Endothelial cell of umbilical vein (primary cell): ENCODE measurements at regions not wholly inside any gene's neighbourhood (a gene's known extent, or its start where the extent isn't known, plus 50 kb on each side); places are given as distances from the start of the nearest gene placed in this dataset.

ENCODE experiments used
- BruUV-seq: library from RNA; stranded (reverse); fragments of 400-500 nt; replicated peaks from 2 replicates; lab custom pipeline; 2021; lab: Mats Ljungman, UMichigan
- CTCF ChIA-PET: fragments of 300-600, 350-600 bp; sonication (Branson Sonifier 250); formaldehyde crosslinking; loops from one replicate; lab custom pipeline; 2021; ENCODE audit warnings: antibody characterized with exemption, inconsistent platforms; lab: Charles Lee
- POLR2A ChIA-PET: fragments of 300-600, 350-600 bp; sonication (Branson Sonifier 250); formaldehyde crosslinking; loops from one replicate; lab custom pipeline; 2021; ENCODE audit warnings: antibody characterized with exemption, inconsistent platforms; lab: Charles Lee
- DNase-seq: peaks from one replicate; pipeline ENCODE4 v3.0.0-alpha.2; 2011; ENCODE audit warnings: low read depth, low spot score
- FAIRE-seq: peaks from 2 replicates; lab custom pipeline; 2011; peaks lifted over from hg19 to GRCh38; lab: Jason Lieb, UNC
- H2AFZ ChIP-seq: 2 replicates; pipeline ENCODE4 v1.6.0; 2012; ENCODE audit warnings: low read depth, low read length, control low read depth, inconsistent platforms
- H3K27ac ChIP-seq: 2 replicates; pipeline ENCODE4 v1.5.1; 2011; ENCODE audit warnings: low read depth, mild to moderate bottlenecking, control low read depth, low read length, moderate library complexity; ENCODE audit not compliant: insufficient read depth
- H3K27me3 ChIP-seq, 2 experiments: 2 replicates each; pipeline versions ENCODE4 v1.6.0 to v1.6.1; 2011; ENCODE audit warnings: low read length in 2 of 2, mixed read lengths in 1 of 2; ENCODE audit not compliant: control insufficient read depth in 2 of 2, insufficient read depth in 2 of 2
- H3K36me3 ChIP-seq, 2 experiments: 2 replicates in 1 of 2; 3 replicates in 1 of 2; pipeline ENCODE4 v1.5.1; 2011; ENCODE audit warnings: low read length in 2 of 2, mild to moderate bottlenecking in 1 of 2, moderate library complexity in 1 of 2; ENCODE audit not compliant: control insufficient read depth in 2 of 2, insufficient read depth in 2 of 2; ENCODE audit errors: extremely low read depth in 1 of 2
- H3K4me1 ChIP-seq: 3 replicates; pipeline ENCODE4 v1.5.1; 2011; ENCODE audit warnings: mild to moderate bottlenecking, low read length; ENCODE audit not compliant: control insufficient read depth, insufficient read depth; ENCODE audit errors: extremely low read depth
- H3K4me2 ChIP-seq: 2 replicates; pipeline ENCODE4 v1.6.1; 2011; ENCODE audit warnings: low read length, control low read depth, mixed read lengths; ENCODE audit not compliant: insufficient read depth
- H3K4me3 ChIP-seq, 3 experiments: fragments of 200-600 bp in 1 of 3; sonication (generic), shearing (Covaris generic) in 1 of 3; replicated peaks in 1 of 3; 2 replicates each; pipeline ENCODE4 v1.5.1; 2011 to 2016; ENCODE audit warnings: control low read depth in 3 of 3, low read length in 3 of 3, mild to moderate bottlenecking in 2 of 3, inconsistent platforms in 1 of 3, low read depth in 1 of 3, moderate library complexity in 1 of 3; ENCODE audit not compliant: insufficient read depth in 1 of 3
- H3K79me2 ChIP-seq: 2 replicates; pipeline ENCODE4 v1.6.0; 2012; ENCODE audit warnings: low read length, inconsistent platforms; ENCODE audit not compliant: control insufficient read depth, insufficient read depth
- H3K9ac ChIP-seq: replicated peaks from 2 replicates; pipeline ENCODE3; 2011; ENCODE audit warnings: low read length, control low read depth; ENCODE audit not compliant: insufficient read depth; ENCODE audit errors: extremely low read depth
- H3K9me1 ChIP-seq: replicated peaks from 3 replicates; pipeline ENCODE4 v1.6.0; 2011; ENCODE audit warnings: mild to moderate bottlenecking, low read length; ENCODE audit not compliant: control insufficient read depth, insufficient read depth; ENCODE audit errors: extremely low read depth
- H3K9me3 ChIP-seq: replicated peaks from 2 replicates; pipeline ENCODE4 v1.5.1; 2012; ENCODE audit warnings: low read length, inconsistent platforms; ENCODE audit not compliant: control insufficient read depth, insufficient read depth
- H4K20me1 ChIP-seq: replicated peaks from 2 replicates; pipeline ENCODE3; 2011; ENCODE audit warnings: mild to moderate bottlenecking, low read length; ENCODE audit not compliant: control insufficient read depth, insufficient read depth; ENCODE audit errors: extremely low read depth
- EZH2 ChIP-seq: IDR thresholded peaks from 2 replicates; pipeline ENCODE4 v1.6.1; 2012; ENCODE audit warnings: borderline replicate concordance, low read depth, mild to moderate bottlenecking, moderate library complexity, low read length, inconsistent platforms; ENCODE audit not compliant: severe bottlenecking
- FOS ChIP-seq: IDR thresholded peaks from 2 replicates; pipeline ENCODE4 v1.6.1; 2011; ENCODE audit warnings: mild to moderate bottlenecking, low read length, moderate library complexity, borderline replicate concordance; ENCODE audit not compliant: insufficient read depth
- GATA2 ChIP-seq: IDR thresholded peaks from 2 replicates; pipeline ENCODE4 v1.7.0; 2011; ENCODE audit warnings: low read depth, mild to moderate bottlenecking, moderate library complexity, mixed read lengths, low read length; ENCODE audit not compliant: insufficient read length, insufficient read depth
- JUN ChIP-seq: IDR thresholded peaks from 2 replicates; pipeline ENCODE4 v1.6.1; 2011; ENCODE audit warnings: borderline replicate concordance, low read depth; ENCODE audit not compliant: insufficient read length, insufficient read depth
- MYC ChIP-seq: IDR thresholded peaks from one replicate; pipeline ENCODE4 v1.6.1; 2011; ENCODE audit warnings: mild to moderate bottlenecking, low read depth, low read length
- POLR2A ChIP-seq: IDR thresholded peaks from 2 replicates; pipeline ENCODE4 v1.6.1; 2012; ENCODE audit warnings: low read depth, mild to moderate bottlenecking, control low read depth, low read length
- POLR2AphosphoS5 ChIP-seq: IDR thresholded peaks from 2 replicates; pipeline ENCODE4 v1.6.1; 2012; ENCODE audit warnings: low read depth, mild to moderate bottlenecking, control low read depth, low read length, moderate library complexity; ENCODE audit not compliant: insufficient read depth
- dilution Hi-C: fragments of 300-500 bp; cut with MboI; formaldehyde crosslinking; loops from one replicate; pipeline ENCODE4 v1.15.0; 2019; ENCODE audit warnings: low sequenced_read_pairs; ENCODE audit not compliant: extremely low pct_ligation_motif_present
- intact Hi-C: fragments of 100-400 bp; cut with micrococcal nuclease; formaldehyde crosslinking; loops from one replicate; pipeline ENCODE4 v1.10.0; 2022
- TF ChIP-seq, protein P1 (sequence below): IDR thresholded peaks from 2 replicates; pipeline ENCODE4 v1.6.1; 2011; ENCODE audit not compliant: insufficient read depth, insufficient read length
- TF ChIP-seq, protein P2 (sequence below), 2 donors: IDR thresholded peaks; 1 replicate in 1 of 2; 2 replicates in 1 of 2; pipeline ENCODE4 v1.5.1; 2011; ENCODE audit warnings: low read length in 2 of 2, mild to moderate bottlenecking in 2 of 2, moderate library complexity in 2 of 2, control low read depth in 1 of 2, inconsistent platforms in 1 of 2, low read depth in 1 of 2; ENCODE audit not compliant: insufficient read depth in 1 of 2; ENCODE audit errors: extremely low read depth in 1 of 2

DNA sequence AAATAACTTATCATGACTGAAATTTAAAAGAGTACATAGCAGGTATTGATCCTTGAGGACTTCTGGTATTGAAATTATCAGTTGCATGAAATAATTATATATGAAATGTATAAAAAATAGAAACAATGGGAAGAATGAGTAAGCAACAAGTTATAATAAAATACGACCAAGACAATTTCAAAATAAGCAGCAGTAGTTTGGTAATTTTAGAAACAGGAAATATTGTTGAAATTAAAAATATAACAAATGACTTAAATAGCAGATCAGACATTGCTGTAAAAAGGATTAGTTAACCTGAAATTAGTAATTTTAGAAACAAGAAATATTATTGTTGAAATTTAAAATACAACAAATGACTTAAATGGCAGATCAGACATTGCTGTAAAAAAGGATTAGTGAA is 152.3 kb downstream of the BTC start:
- peaks cover 2% of the 10 kb centered on the region for H3K9me3 ChIP-seq
- TF ChIP-seq MYC = no peak
- TF ChIP-seq POLR2AphosphoS5 = no peak
- TF ChIP-seq EZH2 = no peak
- no peak for TF ChIP-seq GATA2
- no peak for TF ChIP-seq FOS
- TF ChIP-seq POLR2A = no peak
- TF ChIP-seq, protein P1, sequence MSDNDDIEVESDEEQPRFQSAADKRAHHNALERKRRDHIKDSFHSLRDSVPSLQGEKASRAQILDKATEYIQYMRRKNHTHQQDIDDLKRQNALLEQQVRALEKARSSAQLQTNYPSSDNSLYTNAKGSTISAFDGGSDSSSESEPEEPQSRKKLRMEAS = no peak
- TF ChIP-seq JUN = no peak
- TF ChIP-seq, protein P2, sequence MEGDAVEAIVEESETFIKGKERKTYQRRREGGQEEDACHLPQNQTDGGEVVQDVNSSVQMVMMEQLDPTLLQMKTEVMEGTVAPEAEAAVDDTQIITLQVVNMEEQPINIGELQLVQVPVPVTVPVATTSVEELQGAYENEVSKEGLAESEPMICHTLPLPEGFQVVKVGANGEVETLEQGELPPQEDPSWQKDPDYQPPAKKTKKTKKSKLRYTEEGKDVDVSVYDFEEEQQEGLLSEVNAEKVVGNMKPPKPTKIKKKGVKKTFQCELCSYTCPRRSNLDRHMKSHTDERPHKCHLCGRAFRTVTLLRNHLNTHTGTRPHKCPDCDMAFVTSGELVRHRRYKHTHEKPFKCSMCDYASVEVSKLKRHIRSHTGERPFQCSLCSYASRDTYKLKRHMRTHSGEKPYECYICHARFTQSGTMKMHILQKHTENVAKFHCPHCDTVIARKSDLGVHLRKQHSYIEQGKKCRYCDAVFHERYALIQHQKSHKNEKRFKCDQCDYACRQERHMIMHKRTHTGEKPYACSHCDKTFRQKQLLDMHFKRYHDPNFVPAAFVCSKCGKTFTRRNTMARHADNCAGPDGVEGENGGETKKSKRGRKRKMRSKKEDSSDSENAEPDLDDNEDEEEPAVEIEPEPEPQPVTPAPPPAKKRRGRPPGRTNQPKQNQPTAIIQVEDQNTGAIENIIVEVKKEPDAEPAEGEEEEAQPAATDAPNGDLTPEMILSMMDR (IDR thresholded peaks at IDR 0.05; ENCODE audit: extremely low read depth in 1 of 2, insufficient read depth in 1 of 2, low read depth in 1 of 2, low read length in 2 of 2) = no peak
- no peak overlapping the region for H3K27ac ChIP-seq
- CTCF ChIA-PET = interaction anchor here (2.6 kb wide), 1 partner anchor 18 kb away, joined by 16 read pairs; no protein-coding TSS in a partner anchor
- no peaks in the 10 kb centered on the region for H3K79me2 ChIP-seq
- POLR2A ChIA-PET = no interaction called here
- BruUV-seq = no TSS peak
- dilution Hi-C loops = no loop called here
- peaks cover 20% of the 10 kb centered on the region for H3K4me1 ChIP-seq
- no peaks in the 10 kb centered on the region for H3K27me3 ChIP-seq
- H3K9ac ChIP-seq = no peak overlapping the region
- H3K36me3 ChIP-seq = no peaks in the 10 kb centered on the region
- H3K4me3 ChIP-seq = no peak overlapping the region
- DNase-seq (no peak), FAIRE-seq (no peak)
- intact Hi-C loops = no loop called here
- no peaks in the 10 kb centered on the region for H4K20me1 ChIP-seq
- no peak overlapping the region for H3K4me2 ChIP-seq
- no peak overlapping the region for H2AFZ ChIP-seq
- H3K9me1 ChIP-seq = no peaks in the 10 kb centered on the region
